LNCaP clone FGC (cell line): ENCODE measurements at regions not wholly inside any gene's neighbourhood (a gene's known extent, or its start where the extent isn't known, plus 50 kb on each side); places are given as distances from the start of the nearest gene placed in this dataset.
"Not testable (repeated sequence)": the region's sequence is repeated elsewhere in the genome, so short reads cannot be mapped to it uniquely, and the experiment has no call there.

ENCODE experiments used
- DNase-seq: peaks from one replicate; pipeline ENCODE4 v3.0.0-alpha.2; 2011; ENCODE audit warnings: low read depth
- H3K4me3 ChIP-seq: 2 replicates; pipeline ENCODE4 v1.5.1; 2011; ENCODE audit warnings: mild to moderate bottlenecking, low read depth, low read length, control low read depth
- TF ChIP-seq, protein P1 (sequence below): IDR thresholded peaks from 2 replicates; pipeline ENCODE4 v1.5.1; 2012; ENCODE audit warnings: mild to moderate bottlenecking; ENCODE audit not compliant: control insufficient read depth, insufficient read depth; ENCODE audit errors: extremely low read depth

DNA sequence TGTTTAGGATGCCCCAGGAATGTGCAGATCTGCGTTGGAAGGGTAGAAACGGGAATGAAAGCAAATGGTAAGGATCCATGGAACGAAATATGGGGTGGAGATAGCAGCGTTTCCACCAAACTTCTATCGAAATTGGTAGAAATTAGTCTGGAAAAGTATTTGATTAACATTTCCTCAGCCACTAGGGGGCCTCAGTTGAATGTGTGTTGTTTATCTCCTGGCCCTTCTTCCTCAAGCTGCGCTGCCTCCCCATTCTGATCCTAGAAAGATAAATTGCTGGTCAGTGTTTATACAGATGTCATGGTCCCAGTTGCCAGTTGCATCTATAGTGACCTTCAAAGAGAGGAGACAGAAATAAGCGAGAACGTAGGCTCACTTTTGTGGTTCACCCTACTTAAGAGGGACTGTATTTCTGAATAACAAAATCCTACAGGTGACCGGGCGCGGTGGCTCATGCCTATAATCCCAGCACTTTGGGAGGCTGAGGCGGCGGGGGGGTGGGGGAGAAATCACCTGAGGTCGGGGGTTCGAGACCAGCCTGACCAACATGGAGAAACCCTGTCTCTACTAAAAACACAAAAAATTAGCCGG is 457.1 kb downstream of the SQOR start:
- TF ChIP-seq, protein P1, sequence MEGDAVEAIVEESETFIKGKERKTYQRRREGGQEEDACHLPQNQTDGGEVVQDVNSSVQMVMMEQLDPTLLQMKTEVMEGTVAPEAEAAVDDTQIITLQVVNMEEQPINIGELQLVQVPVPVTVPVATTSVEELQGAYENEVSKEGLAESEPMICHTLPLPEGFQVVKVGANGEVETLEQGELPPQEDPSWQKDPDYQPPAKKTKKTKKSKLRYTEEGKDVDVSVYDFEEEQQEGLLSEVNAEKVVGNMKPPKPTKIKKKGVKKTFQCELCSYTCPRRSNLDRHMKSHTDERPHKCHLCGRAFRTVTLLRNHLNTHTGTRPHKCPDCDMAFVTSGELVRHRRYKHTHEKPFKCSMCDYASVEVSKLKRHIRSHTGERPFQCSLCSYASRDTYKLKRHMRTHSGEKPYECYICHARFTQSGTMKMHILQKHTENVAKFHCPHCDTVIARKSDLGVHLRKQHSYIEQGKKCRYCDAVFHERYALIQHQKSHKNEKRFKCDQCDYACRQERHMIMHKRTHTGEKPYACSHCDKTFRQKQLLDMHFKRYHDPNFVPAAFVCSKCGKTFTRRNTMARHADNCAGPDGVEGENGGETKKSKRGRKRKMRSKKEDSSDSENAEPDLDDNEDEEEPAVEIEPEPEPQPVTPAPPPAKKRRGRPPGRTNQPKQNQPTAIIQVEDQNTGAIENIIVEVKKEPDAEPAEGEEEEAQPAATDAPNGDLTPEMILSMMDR: peak; percentile 63
- H3K4me3 ChIP-seq: no peak overlapping the region
- peak; percentile 37 for DNase-seq

DNA sequence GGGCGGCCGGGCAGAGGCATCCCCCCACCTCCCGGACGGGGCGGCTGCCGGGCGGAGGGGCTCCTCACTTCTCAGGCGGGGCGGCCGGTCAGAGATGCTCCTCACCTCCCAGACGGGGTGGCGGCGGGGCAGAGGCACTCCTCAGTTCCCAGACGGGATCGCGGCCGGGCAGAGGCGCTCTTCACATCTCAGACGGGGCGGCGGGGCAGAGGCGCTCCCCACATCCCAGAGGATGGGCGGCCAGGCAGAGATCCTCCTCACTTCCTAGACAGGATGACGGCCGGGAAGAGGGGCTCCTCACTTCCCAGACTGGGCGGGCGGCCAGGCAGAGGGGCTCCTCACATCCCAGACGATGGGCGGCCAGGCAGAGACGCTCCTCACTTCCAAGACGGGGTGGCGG is 463.2 kb downstream of the SQOR start:
- H3K4me3 ChIP-seq, DNase-seq: not testable (repeated sequence)

DNA sequence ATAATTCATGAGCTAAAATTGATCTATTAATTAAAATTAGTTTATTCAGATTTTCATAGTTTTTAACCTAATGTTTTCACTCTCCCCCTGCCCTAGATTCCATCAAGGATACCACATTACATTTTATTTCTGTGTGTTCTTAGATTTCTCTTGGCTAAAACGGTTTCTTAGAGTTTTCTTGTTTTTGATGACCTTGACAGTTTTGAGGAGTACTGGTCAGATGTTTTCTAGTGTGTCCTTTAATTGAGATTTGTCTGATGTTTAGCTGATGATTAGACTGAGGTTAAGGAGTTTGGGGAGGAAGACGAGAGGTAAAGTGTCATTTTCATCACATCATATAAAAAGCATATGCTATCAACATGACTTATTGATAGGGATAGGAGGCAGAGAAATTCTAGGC is 475.9 kb downstream of the SQOR start:
- no peak for DNase-seq
- H3K4me3 ChIP-seq: no peak overlapping the region
- TF ChIP-seq, protein P1: no peak

- H3K4me3 ChIP-seq: no peak overlapping the region
- TF ChIP-seq, protein P1: no peak
- peak; percentile 11 for DNase-seq
Measured at GRCh38 chr15:46111730-46112129, 476.9 kb downstream of the SQOR start.

GRCh38 chr15:46117071-46117470 is 482.2 kb downstream of the SQOR start:
- TF ChIP-seq, protein P1: no peak
- no peak overlapping the region for H3K4me3 ChIP-seq
- DNase-seq: no peak

- DNase-seq: no peak
- TF ChIP-seq, protein P1: no peak
- no peak overlapping the region for H3K4me3 ChIP-seq
Measured at GRCh38 chr15:46120713-46121112, 485.9 kb downstream of the SQOR start.

DNA sequence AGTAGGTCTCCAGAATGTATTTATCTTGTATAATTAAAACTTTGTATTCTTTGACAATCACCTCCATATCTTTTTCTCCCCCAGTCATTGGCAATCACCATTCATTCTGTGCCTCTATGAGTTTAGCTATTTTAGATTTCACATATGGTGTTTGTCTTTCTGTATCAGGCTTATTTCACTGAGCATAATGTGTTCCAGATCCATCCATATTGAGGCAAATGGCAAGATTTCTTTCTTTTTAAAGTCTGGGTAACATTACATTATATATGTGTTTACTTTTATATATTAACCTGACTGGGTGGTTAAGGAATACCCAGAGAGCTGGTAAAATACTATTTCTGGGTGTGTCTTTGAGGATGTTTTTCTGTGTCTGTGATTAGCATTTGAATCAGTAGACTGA is 486.6 kb downstream of the SQOR start:
- no peak for DNase-seq
- TF ChIP-seq, protein P1: no peak
- H3K4me3 ChIP-seq: no peak overlapping the region
